ENCODE measurements at regions not wholly inside any gene's neighbourhood (a gene's known extent, or its start where the extent isn't known, plus 50 kb on each side); places are given as distances from the start of the nearest gene placed in this dataset.

DNA sequence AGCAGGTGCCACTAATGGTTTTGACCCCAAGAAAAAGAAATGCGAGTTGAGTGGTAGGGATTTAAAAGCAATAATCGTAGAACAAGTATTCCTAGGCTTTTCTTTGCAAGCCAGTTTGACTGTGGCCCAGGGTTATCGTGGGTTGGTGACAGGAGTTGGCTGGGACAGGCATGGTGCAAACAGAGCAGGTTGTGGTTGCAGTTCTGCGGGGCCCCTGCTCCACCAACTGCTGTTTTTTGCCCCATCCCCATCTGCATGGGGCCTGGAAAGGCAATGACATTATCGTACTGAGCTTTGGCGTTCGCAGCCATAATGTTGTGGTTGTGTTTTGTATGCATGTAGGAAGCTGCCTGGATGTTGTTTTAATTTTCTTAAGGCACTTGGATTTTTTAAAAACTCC is 274.0 kb downstream of the TSN start:
- TF ChIP-seq, protein P1, sequence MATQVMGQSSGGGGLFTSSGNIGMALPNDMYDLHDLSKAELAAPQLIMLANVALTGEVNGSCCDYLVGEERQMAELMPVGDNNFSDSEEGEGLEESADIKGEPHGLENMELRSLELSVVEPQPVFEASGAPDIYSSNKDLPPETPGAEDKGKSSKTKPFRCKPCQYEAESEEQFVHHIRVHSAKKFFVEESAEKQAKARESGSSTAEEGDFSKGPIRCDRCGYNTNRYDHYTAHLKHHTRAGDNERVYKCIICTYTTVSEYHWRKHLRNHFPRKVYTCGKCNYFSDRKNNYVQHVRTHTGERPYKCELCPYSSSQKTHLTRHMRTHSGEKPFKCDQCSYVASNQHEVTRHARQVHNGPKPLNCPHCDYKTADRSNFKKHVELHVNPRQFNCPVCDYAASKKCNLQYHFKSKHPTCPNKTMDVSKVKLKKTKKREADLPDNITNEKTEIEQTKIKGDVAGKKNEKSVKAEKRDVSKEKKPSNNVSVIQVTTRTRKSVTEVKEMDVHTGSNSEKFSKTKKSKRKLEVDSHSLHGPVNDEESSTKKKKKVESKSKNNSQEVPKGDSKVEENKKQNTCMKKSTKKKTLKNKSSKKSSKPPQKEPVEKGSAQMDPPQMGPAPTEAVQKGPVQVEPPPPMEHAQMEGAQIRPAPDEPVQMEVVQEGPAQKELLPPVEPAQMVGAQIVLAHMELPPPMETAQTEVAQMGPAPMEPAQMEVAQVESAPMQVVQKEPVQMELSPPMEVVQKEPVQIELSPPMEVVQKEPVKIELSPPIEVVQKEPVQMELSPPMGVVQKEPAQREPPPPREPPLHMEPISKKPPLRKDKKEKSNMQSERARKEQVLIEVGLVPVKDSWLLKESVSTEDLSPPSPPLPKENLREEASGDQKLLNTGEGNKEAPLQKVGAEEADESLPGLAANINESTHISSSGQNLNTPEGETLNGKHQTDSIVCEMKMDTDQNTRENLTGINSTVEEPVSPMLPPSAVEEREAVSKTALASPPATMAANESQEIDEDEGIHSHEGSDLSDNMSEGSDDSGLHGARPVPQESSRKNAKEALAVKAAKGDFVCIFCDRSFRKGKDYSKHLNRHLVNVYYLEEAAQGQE (IDR thresholded peaks at IDR 0.05; ENCODE audit: insufficient read depth in 1 of 2, low read depth in 2 of 2, low read length in 2 of 2): no peak
- TF ChIP-seq TAF1 (IDR thresholded peaks at IDR 0.05; ENCODE audit: borderline replicate concordance, insufficient read depth, low read length): no peak

DNA sequence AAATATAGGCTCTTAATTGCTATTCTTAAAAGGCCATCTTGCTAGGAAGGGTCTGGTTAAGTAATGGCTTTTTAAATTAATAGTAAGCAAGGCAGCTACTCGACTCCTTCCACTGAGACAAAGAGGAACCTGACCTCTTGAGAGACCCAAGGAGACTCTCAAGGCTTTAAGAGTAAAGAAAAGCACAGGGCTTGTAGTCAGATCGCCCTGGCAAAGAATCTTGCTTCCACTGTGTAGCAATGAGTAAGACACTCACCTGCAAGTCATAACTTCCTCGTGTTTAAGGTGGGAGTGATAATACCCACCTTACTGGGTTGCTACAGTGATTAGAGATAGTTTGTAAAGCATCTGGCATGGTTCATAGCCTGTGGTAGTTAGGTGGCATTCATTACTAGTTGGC is 274.5 kb downstream of the TSN start:
- no peak for TF ChIP-seq POLR2AphosphoS5 (IDR thresholded peaks at IDR 0.05; ENCODE audit: low read depth, low read length)
- no peak for TF ChIP-seq SIN3A (IDR thresholded peaks at IDR 0.05; ENCODE audit: borderline replicate concordance, insufficient read depth, low read length)
- TF ChIP-seq TAF1 (IDR thresholded peaks at IDR 0.05; ENCODE audit: borderline replicate concordance, insufficient read depth, low read length): no peak
- TF ChIP-seq, protein P1 (IDR thresholded peaks at IDR 0.05; ENCODE audit: insufficient read depth in 1 of 2, low read depth in 2 of 2, low read length in 2 of 2): no peak
- no peak for TF ChIP-seq FOXP2 (optimal IDR thresholded peaks at IDR 0.05; ENCODE audit: borderline replicate concordance, extremely low read depth, extremely low read length, insufficient read depth)

DNA sequence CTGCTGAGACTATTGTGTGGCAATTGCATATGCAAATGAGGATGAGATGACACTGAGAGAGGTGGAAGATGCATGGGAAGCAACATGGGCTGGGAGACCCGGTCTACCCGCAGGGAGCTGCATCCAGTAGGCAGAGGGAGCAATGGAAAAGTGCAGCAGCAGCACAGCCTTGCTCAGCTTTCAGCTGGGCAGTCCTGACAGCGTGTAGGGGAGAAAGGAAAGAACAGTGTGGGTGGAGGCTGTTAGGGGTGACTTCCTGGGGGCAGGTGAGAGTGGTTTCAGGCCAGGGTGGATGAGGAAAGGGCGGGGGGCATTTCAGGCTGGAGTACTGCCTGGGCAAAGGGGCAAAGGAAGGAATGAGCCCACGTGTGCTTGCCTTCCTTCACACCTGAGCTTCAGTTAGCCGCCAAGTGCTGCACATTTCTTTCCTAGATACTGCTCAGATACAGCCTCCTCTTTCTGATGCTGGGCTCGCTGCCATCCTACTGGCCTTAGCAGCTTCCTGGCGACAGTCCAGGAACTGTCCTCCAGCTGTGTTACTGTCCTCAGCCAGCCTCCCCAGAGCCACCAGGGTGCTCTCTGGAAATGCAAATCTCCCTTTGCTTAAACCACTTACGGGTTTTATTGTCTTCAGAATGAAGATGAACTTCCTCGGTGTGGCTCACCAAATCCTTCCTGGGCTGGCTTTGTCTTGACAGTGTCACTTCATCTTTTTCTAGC is 276.3 kb downstream of the TSN start:
- TF ChIP-seq SIN3A (IDR thresholded peaks at IDR 0.05; ENCODE audit: borderline replicate concordance, insufficient read depth, low read length) (no peak), FOXP2 (optimal IDR thresholded peaks at IDR 0.05; ENCODE audit: borderline replicate concordance, extremely low read depth, extremely low read length, insufficient read depth) (no peak), TAF1 (IDR thresholded peaks at IDR 0.05; ENCODE audit: borderline replicate concordance, insufficient read depth, low read length) (no peak), POLR2AphosphoS5 (IDR thresholded peaks at IDR 0.05; ENCODE audit: low read depth, low read length) (no peak)
- TF ChIP-seq, protein P1 (IDR thresholded peaks at IDR 0.05; ENCODE audit: insufficient read depth in 1 of 2, low read depth in 2 of 2, low read length in 2 of 2): no peak

DNA sequence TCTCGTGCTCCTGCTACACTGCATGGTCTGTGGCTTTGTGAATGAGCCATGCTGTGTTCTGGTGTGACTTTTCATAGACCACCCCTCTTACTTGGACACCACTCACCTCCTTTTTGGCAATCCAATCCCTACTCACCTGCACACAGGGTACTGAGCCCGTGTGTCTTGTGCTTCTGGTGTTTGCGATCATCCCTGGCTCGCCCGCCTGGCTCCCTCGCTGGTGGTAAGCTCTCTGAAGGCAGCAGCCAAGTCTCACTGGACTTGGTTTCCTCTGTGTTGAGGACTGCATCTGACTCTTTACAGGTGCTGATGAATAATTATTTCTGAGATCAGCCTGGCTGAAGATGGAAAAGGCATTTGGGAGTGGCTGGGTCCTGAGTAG is 276.8 kb downstream of the TSN start:
- no peak for TF ChIP-seq TAF1 (IDR thresholded peaks at IDR 0.05; ENCODE audit: borderline replicate concordance, insufficient read depth, low read length)
- no peak for TF ChIP-seq POLR2AphosphoS5 (IDR thresholded peaks at IDR 0.05; ENCODE audit: low read depth, low read length)
- TF ChIP-seq, protein P1 (IDR thresholded peaks at IDR 0.05; ENCODE audit: insufficient read depth in 1 of 2, low read depth in 2 of 2, low read length in 2 of 2): no peak
- no peak for TF ChIP-seq FOXP2 (optimal IDR thresholded peaks at IDR 0.05; ENCODE audit: borderline replicate concordance, extremely low read depth, extremely low read length, insufficient read depth)
- no peak for TF ChIP-seq SIN3A (IDR thresholded peaks at IDR 0.05; ENCODE audit: borderline replicate concordance, insufficient read depth, low read length)

DNA sequence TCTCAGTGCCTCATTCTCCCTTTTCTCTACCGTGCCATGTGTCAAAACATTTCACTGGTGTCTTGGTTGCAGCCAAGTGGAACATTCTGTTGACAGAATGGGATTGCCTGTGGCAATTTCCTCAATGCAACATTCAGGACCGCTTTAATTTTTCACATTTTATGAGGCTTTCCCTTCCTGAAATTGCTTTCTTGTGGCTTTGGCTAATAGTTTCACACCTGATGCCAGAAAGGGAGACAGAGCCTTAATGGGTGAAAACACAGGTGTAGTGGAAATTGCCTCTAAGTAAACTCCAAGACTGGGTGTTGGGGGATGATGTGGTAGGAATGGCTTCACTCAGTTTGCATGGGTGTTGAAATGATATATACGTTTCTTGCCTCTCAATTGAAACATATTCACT is 278.3 kb downstream of the TSN start:
- TF ChIP-seq SIN3A (IDR thresholded peaks at IDR 0.05; ENCODE audit: borderline replicate concordance, insufficient read depth, low read length): no peak
- no peak for TF ChIP-seq POLR2AphosphoS5 (IDR thresholded peaks at IDR 0.05; ENCODE audit: low read depth, low read length)
- no peak for TF ChIP-seq FOXP2 (optimal IDR thresholded peaks at IDR 0.05; ENCODE audit: borderline replicate concordance, extremely low read depth, extremely low read length, insufficient read depth)
- TF ChIP-seq, protein P1 (IDR thresholded peaks at IDR 0.05; ENCODE audit: insufficient read depth in 1 of 2, low read depth in 2 of 2, low read length in 2 of 2): no peak
- TF ChIP-seq TAF1 (IDR thresholded peaks at IDR 0.05; ENCODE audit: borderline replicate concordance, insufficient read depth, low read length): no peak

All from PFSK-1 (cell line).